ENCODE measurements at regions not wholly inside any gene's neighbourhood (a gene's known extent, or its start where the extent isn't known, plus 50 kb on each side); places are given as distances from the start of the nearest gene placed in this dataset.

- DNase-seq (ENCODE audit: low read depth, low spot score): no peak
- ChIA-PET POLR2A (no interaction called here), CTCF (no interaction called here), RAD21 (ENCODE audit: low non-redundant PET in 1 of 2, low total read pairs in 2 of 2, uncharacterized antibody in 2 of 2, unreplicated experiment in 2 of 2) (no interaction called here)
- H3K27ac ChIP-seq (ENCODE audit: low read depth, low read length): no peak overlapping the region
- no peak for TF ChIP-seq CEBPB (IDR thresholded peaks at IDR 0.05; ENCODE audit: low read depth)
- TF ChIP-seq POLR2A (IDR thresholded peaks at IDR 0.05; ENCODE audit: borderline replicate concordance, extremely low read depth, insufficient read depth, insufficient read length): no peak
- no peak for TF ChIP-seq EZH2phosphoT487 (IDR thresholded peaks at IDR 0.05; ENCODE audit: borderline replicate concordance)
- TF ChIP-seq SP1 (IDR thresholded peaks at IDR 0.05; ENCODE audit: low read depth): no peak
- TF ChIP-seq JUND (IDR thresholded peaks at IDR 0.05): no peak
- TF ChIP-seq ZNF274 (IDR thresholded peaks at IDR 0.05; ENCODE audit: low read depth, low read length): no peak
- no peak overlapping the region for H3K4me2 ChIP-seq (ENCODE audit: low read length)
- no peaks in the 10 kb centered on the region for H3K9me2 ChIP-seq (ENCODE audit: insufficient read depth)
- H3K27me3 ChIP-seq (ENCODE audit: insufficient read depth, low read length): no peaks in the 10 kb centered on the region
- H3K4me3 ChIP-seq (replicated peaks in 1 of 2; ENCODE audit: low read depth in 1 of 2, low read length in 2 of 2): no peak overlapping the region
- ATAC-seq: no peak
- no peaks in the 10 kb centered on the region for H3K36me3 ChIP-seq (ENCODE audit: control insufficient read depth in 1 of 2, insufficient read depth in 2 of 2, low read length in 2 of 2)
- H3K9ac ChIP-seq (ENCODE audit: low read length): no peak overlapping the region
- BruUV-seq (replicated peaks): no TSS peak
- H3K79me2 ChIP-seq (ENCODE audit: insufficient read depth, low read length): no peaks in the 10 kb centered on the region
- no peaks in the 10 kb centered on the region for H4K20me1 ChIP-seq (ENCODE audit: insufficient read depth)
- no peak overlapping the region for H2AFZ ChIP-seq (ENCODE audit: low read depth, low read length, poor library complexity, severe bottlenecking)
- H3K4me1 ChIP-seq (ENCODE audit: control insufficient read depth in 1 of 2, insufficient read depth in 2 of 2, low read length in 2 of 2): no peaks in the 10 kb centered on the region
- H3K9me3 ChIP-seq (ENCODE audit: control insufficient read depth in 1 of 2, insufficient read depth in 1 of 2, low read depth in 1 of 2, low read length in 2 of 2): peaks cover 0 to 9% of the 10 kb centered on the region in 2 experiments; a peak in 1 of 4 replicates
- intact Hi-C loops (cut with micrococcal nuclease): no loop called here
Measured at GRCh38 chr20:62548471-62548870, 72.7 kb upstream of the GATA5 start.

DNA sequence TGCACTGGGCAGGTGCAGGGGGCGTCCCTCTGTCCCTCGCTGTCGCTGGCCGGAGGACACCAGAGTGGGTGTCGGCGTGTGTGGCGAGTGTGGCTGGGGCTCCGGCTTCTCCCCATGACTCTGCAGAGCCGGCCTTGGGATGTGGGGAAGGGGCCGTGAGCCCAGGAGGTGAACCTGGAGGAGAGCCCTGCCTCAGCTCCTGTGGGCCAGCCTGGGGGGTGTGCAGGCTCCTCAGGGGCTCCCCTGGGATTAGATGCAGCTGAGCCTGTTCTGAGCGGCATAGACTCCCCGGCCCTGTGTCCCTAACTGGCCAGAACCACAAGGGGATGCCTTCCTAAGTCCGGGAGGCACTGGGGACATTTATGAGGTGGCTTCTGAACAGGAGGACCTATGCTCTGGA, 73.2 kb upstream of the GATA5 start:
- Histone ChIP-seq H3K79me2 (ENCODE audit: insufficient read depth, low read length) (no peaks in the 10 kb centered on the region), H3K4me2 (ENCODE audit: low read length) (no peak overlapping the region), H3K9ac (ENCODE audit: low read length) (no peak overlapping the region), H3K4me1 (ENCODE audit: control insufficient read depth in 1 of 2, insufficient read depth in 2 of 2, low read length in 2 of 2) (no peaks in the 10 kb centered on the region), H3K27me3 (ENCODE audit: insufficient read depth, low read length) (no peaks in the 10 kb centered on the region), H3K9me3 (ENCODE audit: control insufficient read depth in 1 of 2, insufficient read depth in 1 of 2, low read depth in 1 of 2, low read length in 2 of 2) (peaks cover 0 to 9% of the 10 kb centered on the region in 2 experiments; a peak in 1 of 4 replicates), H2AFZ (ENCODE audit: low read depth, low read length, poor library complexity, severe bottlenecking) (no peak overlapping the region), H3K36me3 (ENCODE audit: control insufficient read depth in 1 of 2, insufficient read depth in 2 of 2, low read length in 2 of 2) (no peaks in the 10 kb centered on the region), H4K20me1 (ENCODE audit: insufficient read depth) (no peaks in the 10 kb centered on the region), H3K9me2 (ENCODE audit: insufficient read depth) (no peaks in the 10 kb centered on the region), H3K4me3 (replicated peaks in 1 of 2; ENCODE audit: low read depth in 1 of 2, low read length in 2 of 2) (no peak overlapping the region), H3K27ac (ENCODE audit: low read depth, low read length) (no peak overlapping the region)
- ATAC-seq (no peak), DNase-seq (ENCODE audit: low read depth, low spot score) (no peak)
- ChIA-PET RAD21 (ENCODE audit: low non-redundant PET in 1 of 2, low total read pairs in 2 of 2, uncharacterized antibody in 2 of 2, unreplicated experiment in 2 of 2) (no interaction called here), CTCF (no interaction called here), POLR2A (no interaction called here)
- intact Hi-C loops (cut with micrococcal nuclease): no loop called here
- no TSS peak for BruUV-seq (replicated peaks)
- TF ChIP-seq SRF (IDR thresholded peaks at IDR 0.05; ENCODE audit: low read depth) (no peak), JUND (IDR thresholded peaks at IDR 0.05) (no peak), CEBPB (IDR thresholded peaks at IDR 0.05; ENCODE audit: low read depth) (no peak), REST (IDR thresholded peaks at IDR 0.05; ENCODE audit: low read depth) (no peak), SIN3A (IDR thresholded peaks at IDR 0.05; ENCODE audit: low read depth) (no peak)
